ENCODE measurements at regions not wholly inside any gene's neighbourhood (a gene's known extent, or its start where the extent isn't known, plus 50 kb on each side); places are given as distances from the start of the nearest gene placed in this dataset.

- ATAC-seq: no peak
These were observed 118.2 kb upstream of the KCNJ18 start for GRCh38 chr17:21573961-21574610.

More at GRCh38 chr17:21573961-21574610, 118.2 kb upstream of the KCNJ18 start:
- H2AFZ ChIP-seq (ENCODE audit: low read length): no peak overlapping the region
- CTCF ChIA-PET (ENCODE audit: low intra/inter-chr PET ratio, low total read pairs): no interaction called here
- no peak overlapping the region for H3K27ac ChIP-seq (ENCODE audit: extremely low read length, insufficient read depth, low read length)
- no peaks in the 10 kb centered on the region for H3K9me3 ChIP-seq (ENCODE audit: low read length)
- no peak for FAIRE-seq
- H3K4me1 ChIP-seq (ENCODE audit: insufficient read depth, low read length): no peaks in the 10 kb centered on the region
- H3K9ac ChIP-seq (ENCODE audit: insufficient read depth, low read depth, low read length): no peak overlapping the region
- no peaks in the 10 kb centered on the region for H4K20me1 ChIP-seq (ENCODE audit: insufficient read depth, low read length)
- no peak overlapping the region for H3K4me3 ChIP-seq (replicated peaks in 1 of 3; ENCODE audit: insufficient read depth in 1 of 3, low read depth in 2 of 3, low read length in 3 of 3)
- WGBS (ENCODE audit: low lambda C conversion rate): 72% methylated on average over 17 of the region's 39 CpGs
- no TSS peak for BruUV-seq (replicated peaks)
- POLR2A ChIA-PET: no interaction called here
- H3K27me3 ChIP-seq (ENCODE audit: control insufficient read depth in 1 of 2, insufficient read depth in 2 of 2, low read length in 2 of 2): peaks cover 0 to 3% of the 10 kb centered on the region in 2 experiments; a peak in 1 of 5 replicates
- no peak overlapping the region for H3K4me2 ChIP-seq (ENCODE audit: low read depth, low read length)
- TF ChIP-seq GLMP (CRISPR knock-in tag; IDR thresholded peaks at IDR 0.05; ENCODE audit: borderline replicate concordance) (no peak), MTF1 (CRISPR knock-in tag; IDR thresholded peaks at IDR 0.05) (no peak), CBX5 (CRISPR knock-in tag; IDR thresholded peaks at IDR 0.05; ENCODE audit: borderline replicate concordance) (no peak), ZNF546 (CRISPR knock-in tag; conservative IDR thresholded peaks at IDR 0.05) (no peak), SMAD9 (CRISPR knock-in tag; IDR thresholded peaks at IDR 0.05) (no peak), RCOR2 (CRISPR knock-in tag; IDR thresholded peaks at IDR 0.05) (no peak), ZNF101 (CRISPR knock-in tag; IDR thresholded peaks at IDR 0.05; ENCODE audit: borderline replicate concordance, low read depth) (no peak), ZNF781 (CRISPR knock-in tag; IDR thresholded peaks at IDR 0.05; ENCODE audit: borderline replicate concordance, not compliant biosample characterization) (no peak), ZNF605 (CRISPR knock-in tag; IDR thresholded peaks at IDR 0.05) (no peak), IKZF4 (CRISPR knock-in tag; IDR thresholded peaks at IDR 0.05; ENCODE audit: borderline replicate concordance, low read depth, not compliant biosample characterization) (no peak), ZNF510 (CRISPR knock-in tag; IDR thresholded peaks at IDR 0.05; ENCODE audit: low read depth) (no peak), THAP9 (CRISPR knock-in tag; IDR thresholded peaks at IDR 0.05; ENCODE audit: borderline replicate concordance) (no peak), NR2F1 (CRISPR knock-in tag; IDR thresholded peaks at IDR 0.05) (no peak), ZNF768 (CRISPR knock-in tag; IDR thresholded peaks at IDR 0.05) (no peak), ZNF770 (CRISPR knock-in tag; IDR thresholded peaks at IDR 0.05) (no peak)
- DNase-seq (ENCODE audit: low spot score): no peak
- in situ Hi-C loops (cut with HindIII; ENCODE audit: extremely low pct_ligation_motif_present, low pct_unique_long_range_greater_than_20kb) (no loop called here), intact Hi-C loops (cut with micrococcal nuclease; ENCODE audit: unreplicated experiment) (no loop called here)
- H3K36me3 ChIP-seq (replicated peaks in 1 of 2; ENCODE audit: control insufficient read depth in 1 of 2, insufficient read depth in 2 of 2, low read length in 2 of 2): no peaks in the 10 kb centered on the region
- no peaks in the 10 kb centered on the region for H3K79me2 ChIP-seq (ENCODE audit: insufficient read depth, low read length)

Data from HepG2 (cell line).